ENCODE measurements at regions not wholly inside any gene's neighbourhood (a gene's known extent, or its start where the extent isn't known, plus 50 kb on each side); places are given as distances from the start of the nearest gene placed in this dataset.
"Not testable (repeated sequence)": the region's sequence is repeated elsewhere in the genome, so short reads cannot be mapped to it uniquely, and the experiment has no call there.

DNA sequence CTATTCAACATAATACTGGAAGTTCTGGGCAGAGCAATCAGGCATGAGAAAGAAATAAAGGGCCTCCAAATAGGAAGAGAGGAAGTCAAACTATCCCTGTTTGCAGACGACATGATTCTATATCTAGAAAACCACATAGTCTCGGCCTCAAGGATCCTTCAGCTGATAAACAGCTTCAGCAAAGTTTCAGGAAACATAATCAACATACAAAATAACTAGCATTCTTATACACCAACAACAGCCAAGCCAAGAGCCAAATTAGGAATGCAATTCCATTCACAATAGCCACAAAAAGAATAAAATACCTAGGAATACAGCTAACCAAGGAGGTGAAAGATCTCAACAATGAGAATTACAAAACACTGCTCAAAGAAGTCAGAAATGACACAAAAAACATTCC lies 287.8 kb upstream of the NCAM1 start:
- TF ChIP-seq, protein P1, sequence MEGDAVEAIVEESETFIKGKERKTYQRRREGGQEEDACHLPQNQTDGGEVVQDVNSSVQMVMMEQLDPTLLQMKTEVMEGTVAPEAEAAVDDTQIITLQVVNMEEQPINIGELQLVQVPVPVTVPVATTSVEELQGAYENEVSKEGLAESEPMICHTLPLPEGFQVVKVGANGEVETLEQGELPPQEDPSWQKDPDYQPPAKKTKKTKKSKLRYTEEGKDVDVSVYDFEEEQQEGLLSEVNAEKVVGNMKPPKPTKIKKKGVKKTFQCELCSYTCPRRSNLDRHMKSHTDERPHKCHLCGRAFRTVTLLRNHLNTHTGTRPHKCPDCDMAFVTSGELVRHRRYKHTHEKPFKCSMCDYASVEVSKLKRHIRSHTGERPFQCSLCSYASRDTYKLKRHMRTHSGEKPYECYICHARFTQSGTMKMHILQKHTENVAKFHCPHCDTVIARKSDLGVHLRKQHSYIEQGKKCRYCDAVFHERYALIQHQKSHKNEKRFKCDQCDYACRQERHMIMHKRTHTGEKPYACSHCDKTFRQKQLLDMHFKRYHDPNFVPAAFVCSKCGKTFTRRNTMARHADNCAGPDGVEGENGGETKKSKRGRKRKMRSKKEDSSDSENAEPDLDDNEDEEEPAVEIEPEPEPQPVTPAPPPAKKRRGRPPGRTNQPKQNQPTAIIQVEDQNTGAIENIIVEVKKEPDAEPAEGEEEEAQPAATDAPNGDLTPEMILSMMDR (IDR thresholded peaks at IDR 0.05): not testable (repeated sequence)
- not testable (repeated sequence) for TF ChIP-seq POLR2AphosphoS5 (IDR thresholded peaks at IDR 0.05; ENCODE audit: low read depth, low read length)
